Loucy (cell line): ENCODE measurements at regions not wholly inside any gene's neighbourhood (a gene's known extent, or its start where the extent isn't known, plus 50 kb on each side); places are given as distances from the start of the nearest gene placed in this dataset.

Source experiments
- EZH2phosphoT487 ChIP-seq: fragments of 200-600 bp; IDR thresholded peaks from 2 replicates; pipeline ENCODE4 v1.6.1; 2018; ENCODE audit warnings: antibody characterized with exemption, mild to moderate bottlenecking, moderate library complexity, borderline replicate concordance
- TF ChIP-seq, protein P1 (sequence below): fragments of 200-600 bp; sonication (generic); conservative IDR thresholded peaks from 2 replicates; pipeline ENCODE4 v1.5.1; 2014; ENCODE audit warnings: mild to moderate bottlenecking, antibody characterized with exemption, low read length

- TF ChIP-seq, protein P1, sequence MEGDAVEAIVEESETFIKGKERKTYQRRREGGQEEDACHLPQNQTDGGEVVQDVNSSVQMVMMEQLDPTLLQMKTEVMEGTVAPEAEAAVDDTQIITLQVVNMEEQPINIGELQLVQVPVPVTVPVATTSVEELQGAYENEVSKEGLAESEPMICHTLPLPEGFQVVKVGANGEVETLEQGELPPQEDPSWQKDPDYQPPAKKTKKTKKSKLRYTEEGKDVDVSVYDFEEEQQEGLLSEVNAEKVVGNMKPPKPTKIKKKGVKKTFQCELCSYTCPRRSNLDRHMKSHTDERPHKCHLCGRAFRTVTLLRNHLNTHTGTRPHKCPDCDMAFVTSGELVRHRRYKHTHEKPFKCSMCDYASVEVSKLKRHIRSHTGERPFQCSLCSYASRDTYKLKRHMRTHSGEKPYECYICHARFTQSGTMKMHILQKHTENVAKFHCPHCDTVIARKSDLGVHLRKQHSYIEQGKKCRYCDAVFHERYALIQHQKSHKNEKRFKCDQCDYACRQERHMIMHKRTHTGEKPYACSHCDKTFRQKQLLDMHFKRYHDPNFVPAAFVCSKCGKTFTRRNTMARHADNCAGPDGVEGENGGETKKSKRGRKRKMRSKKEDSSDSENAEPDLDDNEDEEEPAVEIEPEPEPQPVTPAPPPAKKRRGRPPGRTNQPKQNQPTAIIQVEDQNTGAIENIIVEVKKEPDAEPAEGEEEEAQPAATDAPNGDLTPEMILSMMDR = no peak
- TF ChIP-seq EZH2phosphoT487 = no peak
Measured at GRCh38 chr4:180805101-180805500, 1438.1 kb upstream of the TENM3 start.
